HepG2 (cell line): ENCODE measurements at regions not wholly inside any gene's neighbourhood (a gene's known extent, or its start where the extent isn't known, plus 50 kb on each side); places are given as distances from the start of the nearest gene placed in this dataset.

Experiments used
- CBX1 ChIP-seq: IDR thresholded peaks from one replicate; pipeline ENCODE4 v1.6.1; 2016; ENCODE audit warnings: antibody characterized with exemption, low read depth
- DNMT1 ChIP-seq: sonication (generic); formaldehyde crosslinking; IDR thresholded peaks from 2 replicates; pipeline ENCODE4 v1.5.1; 2020; ENCODE audit warnings: mild to moderate bottlenecking, missing genetic modification reagents
- KIAA2018 ChIP-seq: sonication (generic); formaldehyde crosslinking; IDR thresholded peaks from 2 replicates; pipeline ENCODE4 v1.5.0; 2020; ENCODE audit warnings: mild to moderate bottlenecking, missing genetic modification reagents, borderline replicate concordance
- NBN ChIP-seq: fragments of 450-650 bp; conservative IDR thresholded peaks from 2 replicates; pipeline ENCODE4 v1.6.1; 2017
- STAT5B ChIP-seq: sonication (generic); formaldehyde crosslinking; IDR thresholded peaks from 2 replicates; pipeline ENCODE4 v1.4.0; 2020; ENCODE audit warnings: missing genetic modification reagents
- TRIM22 ChIP-seq: fragments of 450-650 bp; IDR thresholded peaks from 2 replicates; pipeline ENCODE4 v1.6.1; 2017

- TF ChIP-seq DNMT1 (no peak), KIAA2018 (CRISPR knock-in tag) (no peak), CBX1 (no peak), STAT5B (no peak), TRIM22 (no peak), NBN (no peak)
Observed at GRCh38 chr4:117478702-117479101, 393.3 kb upstream of the TRAM1L1 start (continued).
